Ascending aorta (tissue), 2 donors: ENCODE measurements at regions not wholly inside any gene's neighbourhood (a gene's known extent, or its start where the extent isn't known, plus 50 kb on each side); places are given as distances from the start of the nearest gene placed in this dataset.

Experiments used
- DNase-seq, 2 donors: peaks; one replicate each; pipeline ENCODE4 v3.0.0-alpha.2; 2019; ENCODE audit warnings: low spot score in 2 of 2
- H3K27ac ChIP-seq, 2 donors: fragments of 200-600 bp; sonication (generic); one replicate each; pipeline ENCODE4 v1.5.1; 2016 to 2017; ENCODE audit warnings: mild to moderate bottlenecking in 1 of 2
- H3K27me3 ChIP-seq: fragments of 200-600 bp; sonication (generic); one replicate; pipeline ENCODE4 v1.5.1; 2017
- H3K36me3 ChIP-seq, 2 donors: fragments of 200-600 bp; sonication (generic); one replicate each; pipeline ENCODE4 v1.5.1; 2016
- H3K4me1 ChIP-seq, 2 donors: fragments of 200-600 bp; sonication (generic); one replicate each; pipeline ENCODE4 v1.5.1; 2016 to 2017; ENCODE audit warnings: mild to moderate bottlenecking in 1 of 2
- H3K4me3 ChIP-seq, 2 donors: fragments of 200-600 bp; sonication (generic); one replicate each; pipeline ENCODE4 v1.5.1; 2016 to 2017; ENCODE audit warnings: mild to moderate bottlenecking in 1 of 2
- H3K9me3 ChIP-seq, 2 donors: fragments of 200-600 bp; sonication (generic); one replicate each; pipeline ENCODE4 v1.5.1; 2016
- intact Hi-C: fragments of 100-400 bp; cut with DNase I; formaldehyde crosslinking; loops from one replicate; pipeline ENCODE4 v1.15.1; 2023
- TF ChIP-seq, protein P1 (sequence below), 3 experiments: fragments of 200-600 bp in 2 of 3; fragments of 450-650 bp in 1 of 3; sonication (generic) in 2 of 3; IDR thresholded peaks; one replicate each; pipeline ENCODE4 v1.5.1; 2016 to 2019; ENCODE audit warnings: antibody characterized with exemption in 3 of 3, mild to moderate bottlenecking in 1 of 3, moderate library complexity in 1 of 3

- intact Hi-C loops, result no loop called here
- Histone ChIP-seq H3K4me1 (no peaks in the 10 kb centered on the region), H3K27ac (no peak overlapping the region), H3K4me3 (no peak overlapping the region), H3K9me3 (no peaks in the 10 kb centered on the region), H3K27me3 (no peaks in the 10 kb centered on the region), H3K36me3 (no peaks in the 10 kb centered on the region)
- TF ChIP-seq, protein P1, sequence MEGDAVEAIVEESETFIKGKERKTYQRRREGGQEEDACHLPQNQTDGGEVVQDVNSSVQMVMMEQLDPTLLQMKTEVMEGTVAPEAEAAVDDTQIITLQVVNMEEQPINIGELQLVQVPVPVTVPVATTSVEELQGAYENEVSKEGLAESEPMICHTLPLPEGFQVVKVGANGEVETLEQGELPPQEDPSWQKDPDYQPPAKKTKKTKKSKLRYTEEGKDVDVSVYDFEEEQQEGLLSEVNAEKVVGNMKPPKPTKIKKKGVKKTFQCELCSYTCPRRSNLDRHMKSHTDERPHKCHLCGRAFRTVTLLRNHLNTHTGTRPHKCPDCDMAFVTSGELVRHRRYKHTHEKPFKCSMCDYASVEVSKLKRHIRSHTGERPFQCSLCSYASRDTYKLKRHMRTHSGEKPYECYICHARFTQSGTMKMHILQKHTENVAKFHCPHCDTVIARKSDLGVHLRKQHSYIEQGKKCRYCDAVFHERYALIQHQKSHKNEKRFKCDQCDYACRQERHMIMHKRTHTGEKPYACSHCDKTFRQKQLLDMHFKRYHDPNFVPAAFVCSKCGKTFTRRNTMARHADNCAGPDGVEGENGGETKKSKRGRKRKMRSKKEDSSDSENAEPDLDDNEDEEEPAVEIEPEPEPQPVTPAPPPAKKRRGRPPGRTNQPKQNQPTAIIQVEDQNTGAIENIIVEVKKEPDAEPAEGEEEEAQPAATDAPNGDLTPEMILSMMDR (IDR thresholded peaks at IDR 0.05), result no peak
- no peak for DNase-seq
Observed at GRCh38 chr6:102553214-102553613, 1159.7 kb downstream of the GRIK2 start.

DNA sequence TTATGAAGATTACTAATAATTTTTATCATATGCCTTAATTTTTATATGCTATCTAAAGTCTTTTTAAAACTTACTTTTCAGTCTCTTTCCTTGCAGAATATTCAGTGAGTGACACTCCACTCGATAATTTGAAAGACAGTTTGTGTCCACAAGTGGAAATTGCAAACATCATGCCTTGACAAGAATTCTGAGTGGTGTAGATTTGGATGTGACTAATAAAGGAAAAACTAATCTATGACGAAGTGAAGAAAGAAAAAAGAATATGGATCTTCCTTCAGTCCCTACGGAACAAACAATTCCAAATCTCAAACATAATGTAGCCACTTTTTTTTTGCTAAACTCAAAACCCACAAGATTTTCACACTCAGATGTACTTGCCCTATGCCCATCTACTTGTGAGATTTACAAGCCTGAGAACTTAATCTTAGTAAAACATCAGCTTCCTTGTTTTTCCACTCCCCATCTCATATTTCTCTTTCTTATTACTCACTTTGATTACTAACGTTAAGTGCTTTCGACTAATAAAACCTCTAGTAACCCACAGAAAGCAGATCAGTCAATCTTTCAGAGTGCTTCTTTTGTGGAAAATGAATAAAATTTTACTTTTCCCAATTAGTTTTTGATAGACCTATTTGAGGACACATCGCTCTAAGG is 1155.8 kb downstream of the GRIK2 start:
- TF ChIP-seq, protein P1 (IDR thresholded peaks at IDR 0.05), result no peak

DNA sequence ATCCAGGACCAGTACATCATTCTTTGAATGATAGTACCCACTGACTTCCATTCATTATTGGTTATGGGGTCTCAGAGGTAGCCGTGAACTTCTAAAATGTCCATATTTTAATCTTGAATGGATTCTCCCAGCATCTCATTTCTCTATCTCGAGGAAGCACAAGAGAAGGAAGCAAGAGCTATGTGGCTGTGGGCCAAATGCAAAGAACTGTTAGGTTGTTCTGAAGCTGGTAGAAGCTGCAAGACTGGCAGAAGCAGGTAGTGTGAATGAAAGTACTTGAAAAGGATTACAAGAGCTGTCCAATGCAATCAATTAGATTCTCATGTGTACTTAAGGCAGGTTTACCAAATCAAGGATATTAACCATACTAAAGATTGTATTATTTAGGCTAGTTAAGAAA is 1131.8 kb downstream of the GRIK2 start:
- intact Hi-C loops, result no loop called here
- H3K27me3 ChIP-seq, result no peaks in the 10 kb centered on the region
- no peak for DNase-seq
- no peak overlapping the region for H3K27ac ChIP-seq
- no peaks in the 10 kb centered on the region for H3K4me1 ChIP-seq
- TF ChIP-seq, protein P1 (IDR thresholded peaks at IDR 0.05), result no peak
- no peaks in the 10 kb centered on the region for H3K36me3 ChIP-seq
- no peak overlapping the region for H3K4me3 ChIP-seq
- no peaks in the 10 kb centered on the region for H3K9me3 ChIP-seq

More for the DNA sequence above, 1155.8 kb downstream of the GRIK2 start:
- no peak overlapping the region for H3K4me3 ChIP-seq
- H3K9me3 ChIP-seq, result no peaks in the 10 kb centered on the region
- intact Hi-C loops, result no loop called here
- no peaks in the 10 kb centered on the region for H3K4me1 ChIP-seq
- no peak for DNase-seq
- no peak overlapping the region for H3K27ac ChIP-seq
- no peaks in the 10 kb centered on the region for H3K27me3 ChIP-seq
- no peaks in the 10 kb centered on the region for H3K36me3 ChIP-seq

- TF ChIP-seq, protein P1 (IDR thresholded peaks at IDR 0.05), result no peak
- intact Hi-C loops, result no loop called here
- Histone ChIP-seq H3K27me3 (no peaks in the 10 kb centered on the region), H3K27ac (no peak overlapping the region), H3K9me3 (no peaks in the 10 kb centered on the region), H3K4me3 (no peak overlapping the region), H3K36me3 (no peaks in the 10 kb centered on the region), H3K4me1 (no peaks in the 10 kb centered on the region)
- DNase-seq, result no peak
Observed at GRCh38 chr6:102520966-102521365, 1127.5 kb downstream of the GRIK2 start.

GRCh38 chr6:102517506-102517905 is 1124.0 kb downstream of the GRIK2 start:
- intact Hi-C loops, result no loop called here
- H3K27me3 ChIP-seq, result no peaks in the 10 kb centered on the region
- H3K9me3 ChIP-seq, result no peaks in the 10 kb centered on the region
- no peak for DNase-seq
- no peak overlapping the region for H3K27ac ChIP-seq
- no peaks in the 10 kb centered on the region for H3K36me3 ChIP-seq
- TF ChIP-seq, protein P1 (IDR thresholded peaks at IDR 0.05), result no peak
- no peaks in the 10 kb centered on the region for H3K4me1 ChIP-seq
- H3K4me3 ChIP-seq, result no peak overlapping the region

- TF ChIP-seq, protein P1 (IDR thresholded peaks at IDR 0.05), result no peak
- H3K4me3 ChIP-seq, result no peak overlapping the region
- intact Hi-C loops, result no loop called here
- H3K4me1 ChIP-seq, result no peaks in the 10 kb centered on the region
- DNase-seq, result no peak
- H3K27ac ChIP-seq, result no peak overlapping the region
- no peaks in the 10 kb centered on the region for H3K27me3 ChIP-seq
- H3K9me3 ChIP-seq, result no peaks in the 10 kb centered on the region
- no peaks in the 10 kb centered on the region for H3K36me3 ChIP-seq
Observed at GRCh38 chr6:102501615-102502014, 1108.1 kb downstream of the GRIK2 start.
